CD8-positive, alpha-beta memory T cell (primary cell): ENCODE measurements at regions not wholly inside any gene's neighbourhood (a gene's known extent, or its start where the extent isn't known, plus 50 kb on each side); places are given as distances from the start of the nearest gene placed in this dataset.

Experiments used
- CTCF ChIA-PET: fragments of 350-600 bp; sonication (Branson Sonifier 250); formaldehyde crosslinking; loops from one replicate; lab custom pipeline; 2021; ENCODE audit warnings: antibody characterized with exemption; lab: Charles Lee
- POLR2A ChIA-PET: fragments of 350-600 bp; sonication (Branson Sonifier 250); formaldehyde crosslinking; loops from one replicate; lab custom pipeline; 2021; ENCODE audit warnings: antibody characterized with exemption; lab: Charles Lee
- DNase-seq, 5 donors: peaks; one replicate each; pipeline versions ENCODE4 v3.0.0 to v3.0.0-alpha.2; 2020 to 2022; ENCODE audit warnings: mixed read lengths in 1 of 5
- H3K27ac ChIP-seq: one replicate; pipeline ENCODE4 v1.7.0; 2013; ENCODE audit warnings: low read depth, mild to moderate bottlenecking, low read length, moderate library complexity
- H3K27me3 ChIP-seq: 2 replicates; pipeline ENCODE4 v1.7.0; 2013; ENCODE audit warnings: low read length, mild to moderate bottlenecking; ENCODE audit not compliant: insufficient read depth, poor library complexity, severe bottlenecking
- H3K36me3 ChIP-seq: 2 replicates; pipeline ENCODE4 v1.7.0; 2013; ENCODE audit warnings: mild to moderate bottlenecking, low read length, moderate library complexity; ENCODE audit not compliant: insufficient read depth
- H3K4me1 ChIP-seq: 2 replicates; pipeline ENCODE4 v1.7.0; 2013; ENCODE audit warnings: mild to moderate bottlenecking, low read length, moderate library complexity; ENCODE audit not compliant: insufficient read depth
- H3K4me3 ChIP-seq: 2 replicates; pipeline ENCODE4 v1.7.0; 2013; ENCODE audit warnings: mild to moderate bottlenecking, low read length
- H3K9me3 ChIP-seq: 2 replicates; pipeline ENCODE4 v1.7.0; 2013; ENCODE audit warnings: mild to moderate bottlenecking, low read length
- H3K27ac Mint-ChIP-seq, 8 donors: one replicate each; pipeline ENCODE4 v1.8.0; 2020 to 2021; ENCODE audit warnings: mixed read lengths in 8 of 8, mild to moderate bottlenecking in 6 of 8, inconsistent platforms in 3 of 8, moderate library complexity in 3 of 8
- H3K27me3 Mint-ChIP-seq, 2 donors: one replicate each; pipeline ENCODE4 v1.8.0; 2020 to 2021; ENCODE audit warnings: mixed read lengths in 2 of 2, mild to moderate bottlenecking in 1 of 2, moderate library complexity in 1 of 2
- H3K36me3 Mint-ChIP-seq, 3 donors: one replicate each; pipeline ENCODE4 v1.8.0; 2020 to 2021; ENCODE audit warnings: mixed read lengths in 3 of 3, inconsistent platforms in 1 of 3, mild to moderate bottlenecking in 1 of 3
- H3K4me1 Mint-ChIP-seq, 3 donors: one replicate each; pipeline ENCODE4 v1.8.0; 2020 to 2021; ENCODE audit warnings: mixed read lengths in 3 of 3, inconsistent platforms in 1 of 3, mild to moderate bottlenecking in 1 of 3
- H3K4me3 Mint-ChIP-seq, 7 donors: one replicate each; pipeline ENCODE4 v1.8.0; 2020 to 2021; ENCODE audit warnings: mixed read lengths in 7 of 7, mild to moderate bottlenecking in 6 of 7, moderate library complexity in 4 of 7, inconsistent platforms in 2 of 7
- H3K9me3 Mint-ChIP-seq, 5 donors: one replicate each; pipeline ENCODE4 v1.8.0; 2020 to 2022; ENCODE audit warnings: mixed read lengths in 5 of 5, mild to moderate bottlenecking in 3 of 5, moderate library complexity in 2 of 5, inconsistent platforms in 1 of 5

- DNase-seq, result no peak
- Mint-ChIP-seq H3K4me3 (no peak overlapping the region), H3K36me3 (no peaks in the 10 kb centered on the region), H3K27ac (no peak overlapping the region), H3K9me3 (peaks cover 0 to 4% (median 3%) of the 10 kb centered on the region in 5 donors), H3K4me1 (no peaks in the 10 kb centered on the region), H3K27me3 (peaks cover 0 to 2% of the 10 kb centered on the region in 2 donors)
- no peaks in the 10 kb centered on the region for H3K36me3 ChIP-seq
- POLR2A ChIA-PET, result no interaction called here
- no peak overlapping the region for H3K4me3 ChIP-seq
- no peak overlapping the region for H3K27ac ChIP-seq
- no peaks in the 10 kb centered on the region for H3K9me3 ChIP-seq
- no peaks in the 10 kb centered on the region for H3K4me1 ChIP-seq
- no peaks in the 10 kb centered on the region for H3K27me3 ChIP-seq
- CTCF ChIA-PET, result no interaction called here
Measured at GRCh38 chr12:24200010-24200409, 250.5 kb upstream of the SOX5 start.

- CTCF ChIA-PET, result no interaction called here
- no peak overlapping the region for H3K27ac ChIP-seq
- H3K4me3 ChIP-seq, result no peak overlapping the region
- peaks cover 0 to 4% (median 2%) of the 10 kb centered on the region in 5 donors for H3K9me3 Mint-ChIP-seq
- H3K4me3 Mint-ChIP-seq, result no peak overlapping the region
- H3K27ac Mint-ChIP-seq, result no peak overlapping the region
- no peaks in the 10 kb centered on the region for H3K9me3 ChIP-seq
- no peak for DNase-seq
- no peaks in the 10 kb centered on the region for H3K36me3 ChIP-seq
- H3K27me3 Mint-ChIP-seq, result peaks cover 0 to 2% of the 10 kb centered on the region in 2 donors
- no peaks in the 10 kb centered on the region for H3K4me1 ChIP-seq
- no peaks in the 10 kb centered on the region for H3K27me3 ChIP-seq
- POLR2A ChIA-PET, result no interaction called here
- no peaks in the 10 kb centered on the region for H3K36me3 Mint-ChIP-seq
- H3K4me1 Mint-ChIP-seq, result no peaks in the 10 kb centered on the region
Measured at GRCh38 chr12:24198936-24199671, 249.6 kb upstream of the SOX5 start.

- no peaks in the 10 kb centered on the region for H3K27me3 ChIP-seq
- CTCF ChIA-PET, result no interaction called here
- no peaks in the 10 kb centered on the region for H3K27me3 Mint-ChIP-seq
- H3K9me3 Mint-ChIP-seq, result peaks cover 0 to 2% (median 0%) of the 10 kb centered on the region in 5 donors
- no peak overlapping the region for H3K27ac Mint-ChIP-seq
- no peak overlapping the region for H3K27ac ChIP-seq
- POLR2A ChIA-PET, result no interaction called here
- H3K4me1 ChIP-seq, result no peaks in the 10 kb centered on the region
- no peak overlapping the region for H3K4me3 Mint-ChIP-seq
- no peaks in the 10 kb centered on the region for H3K36me3 ChIP-seq
- H3K36me3 Mint-ChIP-seq, result no peaks in the 10 kb centered on the region
- H3K4me3 ChIP-seq, result no peak overlapping the region
- no peaks in the 10 kb centered on the region for H3K9me3 ChIP-seq
- DNase-seq, result no peak
- no peaks in the 10 kb centered on the region for H3K4me1 Mint-ChIP-seq
Measured at GRCh38 chr12:24198070-24198469, 248.6 kb upstream of the SOX5 start.

GRCh38 chr12:24197532-24197931 is 248.1 kb upstream of the SOX5 start:
- Mint-ChIP-seq H3K9me3 (peaks cover 0 to 4% (median 0%) of the 10 kb centered on the region in 5 donors), H3K4me3 (no peak overlapping the region), H3K36me3 (no peaks in the 10 kb centered on the region), H3K4me1 (no peaks in the 10 kb centered on the region), H3K27ac (no peak overlapping the region), H3K27me3 (no peaks in the 10 kb centered on the region)
- no peaks in the 10 kb centered on the region for H3K4me1 ChIP-seq
- ChIA-PET CTCF (no interaction called here), POLR2A (no interaction called here)
- no peak overlapping the region for H3K27ac ChIP-seq
- no peaks in the 10 kb centered on the region for H3K27me3 ChIP-seq
- H3K9me3 ChIP-seq, result no peaks in the 10 kb centered on the region
- H3K36me3 ChIP-seq, result no peaks in the 10 kb centered on the region
- DNase-seq, result no peak
- H3K4me3 ChIP-seq, result no peak overlapping the region

- no peaks in the 10 kb centered on the region for H3K27me3 ChIP-seq
- Mint-ChIP-seq H3K9me3 (peaks cover 0 to 4% (median 0%) of the 10 kb centered on the region in 5 donors), H3K4me1 (no peaks in the 10 kb centered on the region), H3K27ac (no peak overlapping the region), H3K4me3 (no peak overlapping the region), H3K27me3 (no peaks in the 10 kb centered on the region), H3K36me3 (no peaks in the 10 kb centered on the region)
- DNase-seq, result no peak
- ChIA-PET POLR2A (no interaction called here), CTCF (no interaction called here)
- H3K4me1 ChIP-seq, result no peaks in the 10 kb centered on the region
- H3K4me3 ChIP-seq, result no peak overlapping the region
- H3K9me3 ChIP-seq, result no peaks in the 10 kb centered on the region
- no peak overlapping the region for H3K27ac ChIP-seq
- H3K36me3 ChIP-seq, result no peaks in the 10 kb centered on the region
Measured at GRCh38 chr12:24195063-24195462, 245.6 kb upstream of the SOX5 start.

- Mint-ChIP-seq H3K27me3 (no peaks in the 10 kb centered on the region), H3K4me3 (no peak overlapping the region), H3K9me3 (peaks cover 0 to 4% (median 0%) of the 10 kb centered on the region in 5 donors), H3K4me1 (no peaks in the 10 kb centered on the region), H3K27ac (no peak overlapping the region), H3K36me3 (no peaks in the 10 kb centered on the region)
- Histone ChIP-seq H3K4me1 (no peaks in the 10 kb centered on the region), H3K27ac (no peak overlapping the region), H3K4me3 (no peak overlapping the region), H3K27me3 (no peaks in the 10 kb centered on the region), H3K9me3 (no peaks in the 10 kb centered on the region), H3K36me3 (no peaks in the 10 kb centered on the region)
- ChIA-PET POLR2A (no interaction called here), CTCF (no interaction called here)
- no peak for DNase-seq
Measured at GRCh38 chr12:24191117-24191516, 241.6 kb upstream of the SOX5 start.

- Histone ChIP-seq H3K9me3 (no peaks in the 10 kb centered on the region), H3K27ac (no peak overlapping the region), H3K4me1 (no peaks in the 10 kb centered on the region), H3K27me3 (no peaks in the 10 kb centered on the region), H3K4me3 (no peak overlapping the region), H3K36me3 (no peaks in the 10 kb centered on the region)
- no peak overlapping the region for H3K27ac Mint-ChIP-seq
- no peaks in the 10 kb centered on the region for H3K36me3 Mint-ChIP-seq
- H3K4me3 Mint-ChIP-seq, result no peak overlapping the region
- no peaks in the 10 kb centered on the region for H3K4me1 Mint-ChIP-seq
- no peak for DNase-seq
- H3K27me3 Mint-ChIP-seq, result no peaks in the 10 kb centered on the region
- H3K9me3 Mint-ChIP-seq, result peaks cover 0 to 2% (median 0%) of the 10 kb centered on the region in 5 donors
- CTCF ChIA-PET, result no interaction called here
- POLR2A ChIA-PET, result no interaction called here
Measured at GRCh38 chr12:24185782-24186181, 236.3 kb upstream of the SOX5 start.

GRCh38 chr12:24177889-24178288 is 228.4 kb upstream of the SOX5 start:
- Histone ChIP-seq H3K36me3 (no peaks in the 10 kb centered on the region), H3K4me1 (no peaks in the 10 kb centered on the region), H3K27ac (no peak overlapping the region), H3K27me3 (no peaks in the 10 kb centered on the region), H3K4me3 (no peak overlapping the region), H3K9me3 (no peaks in the 10 kb centered on the region)
- Mint-ChIP-seq H3K27ac (no peak overlapping the region), H3K27me3 (no peaks in the 10 kb centered on the region), H3K4me3 (no peak overlapping the region), H3K9me3 (no peaks in the 10 kb centered on the region), H3K4me1 (no peaks in the 10 kb centered on the region), H3K36me3 (no peaks in the 10 kb centered on the region)
- POLR2A ChIA-PET, result no interaction called here
- no peak for DNase-seq
- CTCF ChIA-PET, result interaction anchor here (0.6 kb wide), 1 partner anchor 1642 kb away, joined by 3 read pairs; no protein-coding TSS in a partner anchor
